ENCODE measurements at regions not wholly inside any gene's neighbourhood (a gene's known extent, or its start where the extent isn't known, plus 50 kb on each side); places are given as distances from the start of the nearest gene placed in this dataset.

GRCh38 chr4:1480720-1481119, 74.5 kb upstream of the NKX1-1 start:
- no peaks in the 10 kb centered on the region for H3K27me3 ChIP-seq
- no peaks in the 10 kb centered on the region for H3K36me3 ChIP-seq
- WGBS, 2 donors, result 86 to 93% methylated on average over 1 of the region's 1 CpG
- no peak for TF ChIP-seq POLR2A (IDR thresholded peaks at IDR 0.05)
- TF ChIP-seq CTCF (IDR thresholded peaks at IDR 0.05), result no peak
- no peak for TF ChIP-seq POLR2AphosphoS5 (IDR thresholded peaks at IDR 0.05)
- no peak for TF ChIP-seq EP300 (IDR thresholded peaks at IDR 0.05)
- peaks cover 9 to 22% (median 14%) of the 10 kb centered on the region in 4 donors for H3K9me3 ChIP-seq
- H3K4me3 ChIP-seq, result no peak overlapping the region
- H3K27ac ChIP-seq, result no peak overlapping the region
- DNase-seq, result no peak
- intact Hi-C loops (cut with DNase I), result no loop called here
- H3K4me1 ChIP-seq, result no peaks in the 10 kb centered on the region

GRCh38 chr4:1479454-1479853, 73.2 kb upstream of the NKX1-1 start:
- Histone ChIP-seq H3K4me1 (no peaks in the 10 kb centered on the region), H3K36me3 (no peaks in the 10 kb centered on the region), H3K9me3 (peaks cover 4 to 16% (median 10%) of the 10 kb centered on the region in 4 donors), H3K4me3 (no peak overlapping the region), H3K27ac (no peak overlapping the region), H3K27me3 (no peaks in the 10 kb centered on the region)
- 92 to 94% methylated on average over 10 of the region's 10 CpGs for WGBS, 2 donors
- TF ChIP-seq CTCF (IDR thresholded peaks at IDR 0.05), result no peak
- TF ChIP-seq POLR2A (IDR thresholded peaks at IDR 0.05), result no peak
- no peak for TF ChIP-seq POLR2AphosphoS5 (IDR thresholded peaks at IDR 0.05)
- TF ChIP-seq EP300 (IDR thresholded peaks at IDR 0.05), result no peak
- DNase-seq, result no peak
- intact Hi-C loops (cut with DNase I), result no loop called here

GRCh38 chr4:1478766-1479355, 72.6 kb upstream of the NKX1-1 start:
- intact Hi-C loops (cut with DNase I), result no loop called here
- no peak overlapping the region for H3K4me3 ChIP-seq
- no peak overlapping the region for H3K27ac ChIP-seq
- no peaks in the 10 kb centered on the region for H3K4me1 ChIP-seq
- H3K36me3 ChIP-seq, result no peaks in the 10 kb centered on the region
- peaks cover 0 to under 1% (median 0%) of the 10 kb centered on the region in 3 donors for H3K27me3 ChIP-seq
- TF ChIP-seq CTCF (IDR thresholded peaks at IDR 0.05), result no peak
- no peak for TF ChIP-seq POLR2A (IDR thresholded peaks at IDR 0.05)
- no peak for TF ChIP-seq POLR2AphosphoS5 (IDR thresholded peaks at IDR 0.05)
- no peak for TF ChIP-seq EP300 (IDR thresholded peaks at IDR 0.05)
- 16 to 48% methylated on average over 10 of the region's 10 CpGs for WGBS, 2 donors
- peaks cover 4 to 16% (median 10%) of the 10 kb centered on the region in 4 donors for H3K9me3 ChIP-seq
- DNase-seq, result no peak

GRCh38 chr4:1477045-1477840, 71.0 kb upstream of the NKX1-1 start:
- H3K27ac ChIP-seq, result no peak overlapping the region
- DNase-seq, result no peak
- TF ChIP-seq POLR2AphosphoS5 (IDR thresholded peaks at IDR 0.05) (no peak), EP300 (IDR thresholded peaks at IDR 0.05) (no peak), POLR2A (IDR thresholded peaks at IDR 0.05) (no peak), CTCF (IDR thresholded peaks at IDR 0.05) (no peak)
- intact Hi-C loops (cut with DNase I), result no loop called here
- no peak overlapping the region for H3K4me3 ChIP-seq
- peaks cover 4 to 15% (median 10%) of the 10 kb centered on the region in 4 donors for H3K9me3 ChIP-seq
- H3K27me3 ChIP-seq, result peaks cover 4 to 17% (median 15%) of the 10 kb centered on the region in 3 donors
- no peaks in the 10 kb centered on the region for H3K36me3 ChIP-seq
- 92 to 93% methylated on average over 18 of the region's 18 CpGs for WGBS, 2 donors
- peaks cover 0 to 2% (median 1%) of the 10 kb centered on the region in 4 donors for H3K4me1 ChIP-seq
